Breast epithelium (tissue), 4 donors: ENCODE measurements at regions not wholly inside any gene's neighbourhood (a gene's known extent, or its start where the extent isn't known, plus 50 kb on each side); places are given as distances from the start of the nearest gene placed in this dataset.
A peak's percentile ranks its signal among the peaks of the same experiment; 100 is the strongest.

Experiments
- DNase-seq, 2 donors: peaks; one replicate each; pipeline ENCODE4 v3.0.0-alpha.2; 2019; ENCODE audit warnings: low spot score in 2 of 2
- H3K27ac ChIP-seq, 2 donors: fragments of 200-600 bp; sonication (generic) in 1 of 2; one replicate each; pipeline ENCODE4 v1.5.1; 2016 to 2019; ENCODE audit warnings: mild to moderate bottlenecking in 1 of 2
- H3K27me3 ChIP-seq, 2 donors: fragments of 200-600 bp; sonication (generic) in 1 of 2; one replicate each; pipeline versions ENCODE4 v1.5.1 to v1.6.0; 2017 to 2019; ENCODE audit warnings: control low read depth in 1 of 2, mild to moderate bottlenecking in 1 of 2
- H3K36me3 ChIP-seq: fragments of 200-600 bp; one replicate; pipeline ENCODE4 v1.5.1; 2019
- H3K4me1 ChIP-seq, 2 donors: fragments of 200-600 bp; sonication (generic); one replicate each; pipeline ENCODE4 v1.5.1; 2016 to 2019; ENCODE audit warnings: control low read depth in 1 of 2
- H3K4me3 ChIP-seq, 3 donors: fragments of 200-600 bp; sonication (generic); 1 replicate in 2 of 3; 2 replicates in 1 of 3; pipeline ENCODE4 v1.5.1; 2016 to 2019; ENCODE audit warnings: mild to moderate bottlenecking in 3 of 3, moderate library complexity in 2 of 3
- H3K9me3 ChIP-seq, 2 donors: fragments of 200-600 bp; sonication (generic) in 1 of 2; one replicate each; pipeline ENCODE4 v1.5.1; 2016 to 2019; ENCODE audit warnings: control low read depth in 1 of 2
- CTCF ChIP-seq, 3 donors: fragments of 450-650 bp; IDR thresholded peaks; one replicate each; pipeline ENCODE4 v1.5.1; 2016 to 2017; ENCODE audit warnings: antibody characterized with exemption in 3 of 3, mild to moderate bottlenecking in 3 of 3, moderate library complexity in 3 of 3
- POLR2A ChIP-seq: fragments of 450-650 bp; IDR thresholded peaks from one replicate; pipeline ENCODE4 v1.6.1; 2016; ENCODE audit warnings: antibody characterized with exemption, mild to moderate bottlenecking, moderate library complexity
- POLR2AphosphoS5 ChIP-seq, 3 donors: sonication (generic); formaldehyde crosslinking; IDR thresholded peaks; one replicate each; pipeline ENCODE4 v1.6.1; 2017; ENCODE audit warnings: antibody characterized with exemption in 3 of 3
- intact Hi-C: fragments of 100-400 bp; cut with DNase I; formaldehyde crosslinking; loops from one replicate; pipeline ENCODE4 v1.15.1; 2023; ENCODE audit warnings: low total_unique reads

GRCh38 chr4:54423066-54423465 is 194.0 kb downstream of the PDGFRA start:
- H3K4me1 ChIP-seq, result no peaks in the 10 kb centered on the region
- H3K36me3 ChIP-seq, result no peaks in the 10 kb centered on the region
- H3K27me3 ChIP-seq, result no peaks in the 10 kb centered on the region
- no peaks in the 10 kb centered on the region for H3K9me3 ChIP-seq
- TF ChIP-seq POLR2AphosphoS5 (IDR thresholded peaks at IDR 0.05) (no peak), CTCF (IDR thresholded peaks at IDR 0.05) (no peak), POLR2A (no peak)
- intact Hi-C loops, result no loop called here
- no peak overlapping the region for H3K27ac ChIP-seq
- no peak overlapping the region for H3K4me3 ChIP-seq
- DNase-seq, result no peak

- Histone ChIP-seq H3K36me3 (no peaks in the 10 kb centered on the region), H3K9me3 (no peaks in the 10 kb centered on the region), H3K27me3 (no peaks in the 10 kb centered on the region), H3K4me3 (no peak overlapping the region), H3K4me1 (no peaks in the 10 kb centered on the region), H3K27ac (no peak overlapping the region)
- no peak for TF ChIP-seq POLR2A
- no peak for DNase-seq
- intact Hi-C loops, result no loop called here
Measured at GRCh38 chr4:54427826-54428225, 198.7 kb downstream of the PDGFRA start.

- intact Hi-C loops, result no loop called here
- H3K27ac ChIP-seq, result no peak overlapping the region
- DNase-seq, result no peak
Measured at GRCh38 chr4:54428940-54429339, 199.8 kb downstream of the PDGFRA start.

GRCh38 chr4:54433686-54434085 is 204.6 kb downstream of the PDGFRA start:
- Histone ChIP-seq H3K4me1 (no peaks in the 10 kb centered on the region), H3K36me3 (no peaks in the 10 kb centered on the region), H3K27ac (no peak overlapping the region), H3K9me3 (no peaks in the 10 kb centered on the region), H3K4me3 (no peak overlapping the region), H3K27me3 (no peaks in the 10 kb centered on the region)
- intact Hi-C loops, result no loop called here
- DNase-seq, result no peak
- peak in 1 of 3 donors; percentile 22 for TF ChIP-seq CTCF (IDR thresholded peaks at IDR 0.05)
- no peak for TF ChIP-seq POLR2A

More at GRCh38 chr4:54428940-54429339, 199.8 kb downstream of the PDGFRA start:
- Histone ChIP-seq H3K4me3 (no peak overlapping the region), H3K4me1 (no peaks in the 10 kb centered on the region), H3K9me3 (no peaks in the 10 kb centered on the region), H3K27me3 (no peaks in the 10 kb centered on the region), H3K36me3 (no peaks in the 10 kb centered on the region)
- TF ChIP-seq CTCF (IDR thresholded peaks at IDR 0.05) (no peak), POLR2A (no peak), POLR2AphosphoS5 (IDR thresholded peaks at IDR 0.05) (no peak)

GRCh38 chr4:54439831-54440243 is 210.7 kb downstream of the PDGFRA start:
- H3K36me3 ChIP-seq, result no peaks in the 10 kb centered on the region
- H3K9me3 ChIP-seq, result no peaks in the 10 kb centered on the region
- intact Hi-C loops, result no loop called here
- DNase-seq, result peak in 1 of 2 donors; percentile 17
- peak overlapping the region in 2 of 3 donors; percentile 15 to 17 for H3K4me3 ChIP-seq
- H3K27ac ChIP-seq, result no peak overlapping the region
- H3K27me3 ChIP-seq, result no peaks in the 10 kb centered on the region
- H3K4me1 ChIP-seq, result no peaks in the 10 kb centered on the region
- no peak for TF ChIP-seq POLR2AphosphoS5 (IDR thresholded peaks at IDR 0.05)
- TF ChIP-seq CTCF (IDR thresholded peaks at IDR 0.05), result no peak
- TF ChIP-seq POLR2A, result no peak
